DND-41 (cell line): ENCODE measurements at regions not wholly inside any gene's neighbourhood (a gene's known extent, or its start where the extent isn't known, plus 50 kb on each side); places are given as distances from the start of the nearest gene placed in this dataset.

Experiments
- EZH2 ChIP-seq: IDR thresholded peaks from 3 replicates; pipeline ENCODE4 v1.6.1; 2012; ENCODE audit warnings: borderline replicate concordance, low read depth, mild to moderate bottlenecking, moderate library complexity, low read length, inconsistent platforms; ENCODE audit not compliant: severe bottlenecking
- TF ChIP-seq, protein P1 (sequence below): IDR thresholded peaks from 2 replicates; pipeline ENCODE4 v1.5.1; 2012; ENCODE audit warnings: borderline replicate concordance, low read length, moderate library complexity, mild to moderate bottlenecking; ENCODE audit not compliant: poor library complexity, severe bottlenecking; ENCODE audit errors: extremely low read depth

DNA sequence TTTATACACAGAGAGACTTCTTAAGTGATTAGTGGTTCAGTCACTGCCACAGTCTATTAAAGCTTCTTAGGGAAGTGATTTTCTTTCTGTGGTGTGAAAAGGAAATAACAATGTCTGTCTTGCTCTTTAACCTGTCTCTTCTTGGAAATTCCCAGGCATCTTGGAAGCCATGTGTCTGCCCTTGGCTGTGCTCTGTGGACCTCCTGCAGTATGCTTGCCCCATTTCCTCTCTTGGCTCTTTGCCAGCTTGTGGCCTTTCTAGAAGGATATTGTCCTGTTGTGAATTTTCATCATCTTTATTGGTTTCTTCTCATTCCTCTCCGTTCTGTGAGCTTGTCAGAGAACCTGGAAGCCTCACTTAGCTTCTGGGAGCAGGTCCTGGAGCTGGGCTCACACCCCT is 338.4 kb upstream of the C2CD4B start:
- TF ChIP-seq, protein P1, sequence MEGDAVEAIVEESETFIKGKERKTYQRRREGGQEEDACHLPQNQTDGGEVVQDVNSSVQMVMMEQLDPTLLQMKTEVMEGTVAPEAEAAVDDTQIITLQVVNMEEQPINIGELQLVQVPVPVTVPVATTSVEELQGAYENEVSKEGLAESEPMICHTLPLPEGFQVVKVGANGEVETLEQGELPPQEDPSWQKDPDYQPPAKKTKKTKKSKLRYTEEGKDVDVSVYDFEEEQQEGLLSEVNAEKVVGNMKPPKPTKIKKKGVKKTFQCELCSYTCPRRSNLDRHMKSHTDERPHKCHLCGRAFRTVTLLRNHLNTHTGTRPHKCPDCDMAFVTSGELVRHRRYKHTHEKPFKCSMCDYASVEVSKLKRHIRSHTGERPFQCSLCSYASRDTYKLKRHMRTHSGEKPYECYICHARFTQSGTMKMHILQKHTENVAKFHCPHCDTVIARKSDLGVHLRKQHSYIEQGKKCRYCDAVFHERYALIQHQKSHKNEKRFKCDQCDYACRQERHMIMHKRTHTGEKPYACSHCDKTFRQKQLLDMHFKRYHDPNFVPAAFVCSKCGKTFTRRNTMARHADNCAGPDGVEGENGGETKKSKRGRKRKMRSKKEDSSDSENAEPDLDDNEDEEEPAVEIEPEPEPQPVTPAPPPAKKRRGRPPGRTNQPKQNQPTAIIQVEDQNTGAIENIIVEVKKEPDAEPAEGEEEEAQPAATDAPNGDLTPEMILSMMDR = no peak
- no peak for TF ChIP-seq EZH2
